Activated T-cell treated with anti-CD3 and anti-CD28 coated beads, Interleukin-2, amount 50 U/mL, for 72 hours (primary cell): ENCODE measurements at regions not wholly inside any gene's neighbourhood (a gene's known extent, or its start where the extent isn't known, plus 50 kb on each side); places are given as distances from the start of the nearest gene placed in this dataset.
"Not testable (repeated sequence)": the region's sequence is repeated elsewhere in the genome, so short reads cannot be mapped to it uniquely, and the experiment has no call there.

Source experiments
- ATAC-seq, 2 donors: fragments of 150-1000 bp; cut with Tn5 transposase; replicated peaks in 1 of 2; 2 replicates each; pipeline ENCODE4 v1.10.0; 2021; ENCODE audit warnings: moderate library complexity in 2 of 2, mild to moderate bottlenecking in 1 of 2
- DNase-seq, 2 donors: peaks; one replicate each; pipeline ENCODE4 v3.0.0; 2021 to 2022; ENCODE audit warnings: mixed read lengths in 1 of 2
- H3K27ac Mint-ChIP-seq: one replicate; pipeline ENCODE4 v1.8.0; 2022; ENCODE audit warnings: mild to moderate bottlenecking, moderate library complexity, mixed read lengths
- H3K27me3 Mint-ChIP-seq: one replicate; pipeline ENCODE4 v1.8.0; 2022; ENCODE audit warnings: low read depth, mixed read lengths
- H3K36me3 Mint-ChIP-seq, 2 donors: one replicate each; pipeline ENCODE4 v1.8.0; 2022; ENCODE audit warnings: mixed read lengths in 2 of 2, mild to moderate bottlenecking in 1 of 2; ENCODE audit not compliant: insufficient read depth in 2 of 2
- H3K4me1 Mint-ChIP-seq: one replicate; pipeline ENCODE4 v1.8.0; 2022; ENCODE audit warnings: low read depth, mixed read lengths
- H3K4me3 Mint-ChIP-seq, 2 donors: one replicate each; pipeline ENCODE4 v1.8.0; 2022; ENCODE audit warnings: mild to moderate bottlenecking in 2 of 2, mixed read lengths in 2 of 2, moderate library complexity in 2 of 2
- H3K9me3 Mint-ChIP-seq, 2 donors: one replicate each; pipeline ENCODE4 v1.8.0; 2022; ENCODE audit warnings: mixed read lengths in 2 of 2

- Mint-ChIP-seq H3K9me3 (peaks cover 5 to 6% of the 10 kb centered on the region in 2 donors), H3K27me3 (no peaks in the 10 kb centered on the region), H3K36me3 (no peaks in the 10 kb centered on the region), H3K4me3 (no peak overlapping the region), H3K27ac (no peak overlapping the region), H3K4me1 (no peaks in the 10 kb centered on the region)
- no peak for ATAC-seq
- DNase-seq = no peak
Measured at GRCh38 chr18:27301615-27302378, 116.7 kb upstream of the CHST9 start.

GRCh38 chr18:27298214-27298804, 113.2 kb upstream of the CHST9 start:
- ATAC-seq (no peak), DNase-seq (no peak)
- Mint-ChIP-seq H3K9me3 (peaks cover 1 to 5% of the 10 kb centered on the region in 2 donors), H3K36me3 (no peaks in the 10 kb centered on the region), H3K27me3 (no peaks in the 10 kb centered on the region), H3K4me1 (no peaks in the 10 kb centered on the region), H3K27ac (no peak overlapping the region), H3K4me3 (no peak overlapping the region)

- not testable (repeated sequence) for H3K9me3 Mint-ChIP-seq, H3K27ac Mint-ChIP-seq, ATAC-seq, DNase-seq, H3K36me3 Mint-ChIP-seq, H3K4me3 Mint-ChIP-seq, H3K27me3 Mint-ChIP-seq, H3K4me1 Mint-ChIP-seq
Measured at GRCh38 chr18:27285973-27286562, 101.0 kb upstream of the CHST9 start.

GRCh38 chr18:27278131-27278530, 93.0 kb upstream of the CHST9 start:
- no peaks in the 10 kb centered on the region for H3K36me3 Mint-ChIP-seq
- peaks cover 14 to 20% of the 10 kb centered on the region in 2 donors for H3K9me3 Mint-ChIP-seq
- ATAC-seq (no peak), DNase-seq (no peak)
- H3K4me1 Mint-ChIP-seq = no peaks in the 10 kb centered on the region
- H3K27ac Mint-ChIP-seq = no peak overlapping the region
- H3K4me3 Mint-ChIP-seq = no peak overlapping the region
- H3K27me3 Mint-ChIP-seq = no peaks in the 10 kb centered on the region

GRCh38 chr18:27277554-27277953, 92.4 kb upstream of the CHST9 start:
- Mint-ChIP-seq H3K36me3 (no peaks in the 10 kb centered on the region), H3K4me1 (no peaks in the 10 kb centered on the region), H3K4me3 (no peak overlapping the region), H3K27ac (no peak overlapping the region), H3K9me3 (peaks cover 14 to 20% of the 10 kb centered on the region in 2 donors), H3K27me3 (no peaks in the 10 kb centered on the region)
- ATAC-seq (no peak), DNase-seq (no peak)

GRCh38 chr18:27276886-27277285, 91.8 kb upstream of the CHST9 start:
- H3K27me3 Mint-ChIP-seq = no peaks in the 10 kb centered on the region
- no peak overlapping the region for H3K27ac Mint-ChIP-seq
- H3K36me3 Mint-ChIP-seq = no peaks in the 10 kb centered on the region
- ATAC-seq (no peak), DNase-seq (no peak)
- no peaks in the 10 kb centered on the region for H3K4me1 Mint-ChIP-seq
- H3K9me3 Mint-ChIP-seq = peaks cover 14 to 20% of the 10 kb centered on the region in 2 donors
- H3K4me3 Mint-ChIP-seq = no peak overlapping the region

GRCh38 chr18:27276479-27276878, 91.4 kb upstream of the CHST9 start:
- no peaks in the 10 kb centered on the region for H3K36me3 Mint-ChIP-seq
- no peak overlapping the region for H3K4me3 Mint-ChIP-seq
- H3K27ac Mint-ChIP-seq = no peak overlapping the region
- ATAC-seq = no peak
- no peak for DNase-seq
- H3K27me3 Mint-ChIP-seq = no peaks in the 10 kb centered on the region
- peaks cover 14 to 20% of the 10 kb centered on the region in 2 donors for H3K9me3 Mint-ChIP-seq
- H3K4me1 Mint-ChIP-seq = no peaks in the 10 kb centered on the region

GRCh38 chr18:27274901-27275300, 89.8 kb upstream of the CHST9 start:
- ATAC-seq (no peak), DNase-seq (no peak)
- Mint-ChIP-seq H3K27me3 (no peaks in the 10 kb centered on the region), H3K4me1 (no peaks in the 10 kb centered on the region), H3K4me3 (no peak overlapping the region), H3K9me3 (peaks cover 14 to 23% of the 10 kb centered on the region in 2 donors), H3K27ac (no peak overlapping the region), H3K36me3 (no peaks in the 10 kb centered on the region)

GRCh38 chr18:27270508-27270907, 85.4 kb upstream of the CHST9 start:
- H3K4me1 Mint-ChIP-seq = no peaks in the 10 kb centered on the region
- no peaks in the 10 kb centered on the region for H3K36me3 Mint-ChIP-seq
- no peak overlapping the region for H3K27ac Mint-ChIP-seq
- DNase-seq (no peak), ATAC-seq (no peak)
- no peak overlapping the region for H3K4me3 Mint-ChIP-seq
- H3K9me3 Mint-ChIP-seq = peaks cover 4 to 13% of the 10 kb centered on the region in 2 donors
- H3K27me3 Mint-ChIP-seq = no peaks in the 10 kb centered on the region

- ATAC-seq = no peak
- peaks cover 2 to 3% of the 10 kb centered on the region in 2 donors for H3K36me3 Mint-ChIP-seq
- H3K4me3 Mint-ChIP-seq = no peak overlapping the region
- no peak for DNase-seq
- no peaks in the 10 kb centered on the region for H3K27me3 Mint-ChIP-seq
- H3K4me1 Mint-ChIP-seq = no peaks in the 10 kb centered on the region
- peaks cover 11 to 12% of the 10 kb centered on the region in 2 donors for H3K9me3 Mint-ChIP-seq
- H3K27ac Mint-ChIP-seq = no peak overlapping the region
Measured at GRCh38 chr18:27263369-27263768, 78.3 kb upstream of the CHST9 start.

GRCh38 chr18:27261769-27262549, 76.9 kb upstream of the CHST9 start:
- H3K4me3 Mint-ChIP-seq = no peak overlapping the region
- peaks cover 9 to 11% of the 10 kb centered on the region in 2 donors for H3K9me3 Mint-ChIP-seq
- peaks cover 2 to 3% of the 10 kb centered on the region in 2 donors for H3K36me3 Mint-ChIP-seq
- H3K27ac Mint-ChIP-seq = no peak overlapping the region
- DNase-seq (no peak), ATAC-seq (no peak)
- no peaks in the 10 kb centered on the region for H3K4me1 Mint-ChIP-seq
- no peaks in the 10 kb centered on the region for H3K27me3 Mint-ChIP-seq

- peaks cover 0 to 1% of the 10 kb centered on the region in 2 donors for H3K36me3 Mint-ChIP-seq
- no peak for DNase-seq
- H3K9me3 Mint-ChIP-seq = peaks cover 2 to 7% of the 10 kb centered on the region in 2 donors
- no peaks in the 10 kb centered on the region for H3K27me3 Mint-ChIP-seq
- no peaks in the 10 kb centered on the region for H3K4me1 Mint-ChIP-seq
- no peak for ATAC-seq
- H3K27ac Mint-ChIP-seq = no peak overlapping the region
- H3K4me3 Mint-ChIP-seq = no peak overlapping the region
Measured at GRCh38 chr18:27253571-27253970, 68.5 kb upstream of the CHST9 start.

- Mint-ChIP-seq H3K27ac (no peak overlapping the region), H3K4me3 (no peak overlapping the region), H3K27me3 (no peaks in the 10 kb centered on the region), H3K36me3 (peaks cover 0 to 1% of the 10 kb centered on the region in 2 donors), H3K9me3 (peaks cover 7 to 18% of the 10 kb centered on the region in 2 donors), H3K4me1 (no peaks in the 10 kb centered on the region)
- no peak for DNase-seq
- no peak for ATAC-seq
Measured at GRCh38 chr18:27250471-27250870, 65.4 kb upstream of the CHST9 start.
